C4-2B (cell line): ENCODE measurements at regions not wholly inside any gene's neighbourhood (a gene's known extent, or its start where the extent isn't known, plus 50 kb on each side); places are given as distances from the start of the nearest gene placed in this dataset.

Experiments
- ZFX ChIP-seq: fragments of 450-650 bp; IDR thresholded peaks from 2 replicates; pipeline ENCODE4 v1.6.1; 2017
- TF ChIP-seq, protein P1 (sequence below): fragments of 450-650 bp; conservative IDR thresholded peaks from 2 replicates; pipeline ENCODE4 v1.5.1; 2017; ENCODE audit warnings: mild to moderate bottlenecking

DNA sequence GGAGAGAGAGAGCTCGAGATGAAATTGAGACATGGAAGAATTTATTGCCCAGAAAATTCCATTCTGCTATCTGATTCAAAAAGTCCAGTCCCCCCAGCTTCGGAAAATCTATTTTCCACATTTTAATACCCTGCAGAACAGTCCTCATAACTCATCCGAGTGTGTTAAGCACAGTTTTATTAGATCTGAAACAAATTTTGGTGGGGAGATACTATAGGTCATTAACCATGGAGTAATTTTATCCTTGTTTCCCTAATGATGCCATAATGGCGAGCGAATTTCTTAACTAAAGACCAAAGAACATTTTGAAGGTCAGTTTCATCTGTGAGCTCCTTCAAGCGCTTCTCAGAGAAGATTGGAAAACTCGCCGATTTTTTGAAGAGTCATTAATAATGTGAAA, 78.1 kb downstream of the HIF1AN start:
- TF ChIP-seq, protein P1, sequence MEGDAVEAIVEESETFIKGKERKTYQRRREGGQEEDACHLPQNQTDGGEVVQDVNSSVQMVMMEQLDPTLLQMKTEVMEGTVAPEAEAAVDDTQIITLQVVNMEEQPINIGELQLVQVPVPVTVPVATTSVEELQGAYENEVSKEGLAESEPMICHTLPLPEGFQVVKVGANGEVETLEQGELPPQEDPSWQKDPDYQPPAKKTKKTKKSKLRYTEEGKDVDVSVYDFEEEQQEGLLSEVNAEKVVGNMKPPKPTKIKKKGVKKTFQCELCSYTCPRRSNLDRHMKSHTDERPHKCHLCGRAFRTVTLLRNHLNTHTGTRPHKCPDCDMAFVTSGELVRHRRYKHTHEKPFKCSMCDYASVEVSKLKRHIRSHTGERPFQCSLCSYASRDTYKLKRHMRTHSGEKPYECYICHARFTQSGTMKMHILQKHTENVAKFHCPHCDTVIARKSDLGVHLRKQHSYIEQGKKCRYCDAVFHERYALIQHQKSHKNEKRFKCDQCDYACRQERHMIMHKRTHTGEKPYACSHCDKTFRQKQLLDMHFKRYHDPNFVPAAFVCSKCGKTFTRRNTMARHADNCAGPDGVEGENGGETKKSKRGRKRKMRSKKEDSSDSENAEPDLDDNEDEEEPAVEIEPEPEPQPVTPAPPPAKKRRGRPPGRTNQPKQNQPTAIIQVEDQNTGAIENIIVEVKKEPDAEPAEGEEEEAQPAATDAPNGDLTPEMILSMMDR = no peak
- no peak for TF ChIP-seq ZFX
